HK-2 (cell line): ENCODE measurements at regions not wholly inside any gene's neighbourhood (a gene's known extent, or its start where the extent isn't known, plus 50 kb on each side); places are given as distances from the start of the nearest gene placed in this dataset.
A peak's percentile ranks its signal among the peaks of the same experiment; 100 is the strongest.

Experiments used
- DNase-seq: peaks from one replicate; pipeline ENCODE4 v3.0.0-alpha.2; 2018; ENCODE audit not compliant: unreplicated experiment

DNA sequence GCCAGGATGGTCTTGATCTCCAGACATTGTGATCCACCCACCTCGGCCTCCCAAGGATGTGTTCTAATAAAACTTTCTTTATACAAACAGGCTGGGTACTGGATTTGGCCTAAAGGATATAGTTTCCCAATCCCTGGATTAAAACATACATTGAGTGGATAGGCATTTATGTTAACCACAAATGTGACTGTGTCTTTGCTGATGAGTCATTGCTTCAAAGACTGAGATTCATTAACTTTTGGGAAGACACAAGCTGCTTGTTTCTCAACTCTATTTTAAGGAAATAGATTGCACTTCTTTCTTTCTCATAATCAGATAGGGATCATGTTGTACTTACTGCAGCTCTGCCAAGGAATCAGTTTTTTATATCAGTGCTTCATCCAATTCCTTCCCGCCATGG, 131.3 kb upstream of the AGA start:
- DNase-seq, result no peak

DNA sequence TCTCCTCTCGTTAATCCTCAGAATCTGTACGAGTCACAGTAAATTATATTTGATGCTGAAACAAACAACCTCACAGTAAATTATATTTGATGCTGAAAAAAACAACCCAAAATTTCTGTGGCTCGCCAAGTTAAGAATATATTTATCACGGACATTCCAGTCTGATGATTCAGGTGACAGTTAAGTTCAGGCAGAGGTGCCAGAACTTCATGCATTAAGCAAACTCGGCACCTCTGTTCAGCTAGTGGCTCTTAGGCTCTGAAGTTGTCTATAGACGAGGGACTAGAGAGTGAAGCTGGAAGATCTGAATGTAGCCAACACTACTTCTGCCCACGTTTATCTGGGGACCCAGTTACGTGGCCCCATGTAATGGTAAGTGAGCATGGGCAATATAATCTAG, 132.2 kb upstream of the AGA start:
- DNase-seq, result peak; percentile 11

DNA sequence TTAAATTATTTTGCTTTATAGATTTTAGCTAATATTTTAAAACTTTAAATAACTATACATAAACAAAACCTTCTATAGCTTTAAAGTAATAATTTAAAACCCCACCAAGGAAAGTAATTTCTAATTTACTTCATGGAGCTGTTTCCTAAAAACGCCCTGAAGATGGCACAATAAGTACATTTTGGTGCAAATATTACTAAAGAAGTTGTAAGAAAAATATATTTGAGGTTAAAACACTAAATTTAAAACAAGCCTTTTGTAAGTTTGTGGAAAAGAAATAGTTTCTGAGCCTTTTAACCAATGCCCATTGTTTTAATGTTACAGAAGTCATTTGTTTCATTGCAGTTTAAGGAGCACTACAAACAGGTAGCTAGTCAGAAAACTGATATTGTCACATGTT, 137.4 kb upstream of the AGA start:
- DNase-seq, result no peak

DNA sequence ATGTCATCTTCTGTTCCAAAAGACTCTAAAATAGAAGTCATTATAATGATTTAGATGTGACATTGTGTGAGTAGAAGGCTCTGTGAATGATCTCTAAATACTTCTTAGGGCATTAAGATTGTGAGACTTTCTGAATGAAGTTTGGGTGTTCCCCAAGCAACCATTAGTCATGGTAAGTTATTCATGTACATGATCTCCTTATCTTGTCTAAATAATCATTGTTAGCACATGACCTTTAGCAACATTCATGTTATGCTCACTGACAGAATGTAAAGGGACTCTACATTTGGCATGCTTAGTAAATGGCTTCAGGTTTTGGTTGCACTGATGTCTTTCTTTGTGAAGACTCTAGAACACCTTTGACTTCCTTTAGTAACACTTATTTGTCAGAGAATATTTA, 140.8 kb upstream of the AGA start:
- DNase-seq, result no peak

DNA sequence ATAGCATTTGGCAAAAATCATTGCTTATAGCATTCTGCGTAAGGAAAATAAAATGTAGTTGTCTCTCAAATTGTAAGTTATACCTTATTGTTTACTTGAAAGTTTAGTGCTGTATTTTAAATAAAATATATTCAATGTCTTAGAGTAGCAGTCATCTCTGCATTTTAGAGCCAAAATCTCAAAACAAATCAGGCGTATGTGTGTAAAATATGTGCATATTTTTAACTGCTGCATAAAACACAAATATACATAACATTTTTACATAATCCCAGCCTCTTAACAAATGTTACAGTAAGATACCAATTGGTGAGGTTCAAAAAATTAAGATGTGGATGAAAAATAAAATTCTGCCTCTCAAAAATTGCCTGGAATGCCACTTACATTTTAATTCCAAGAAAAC, 145.8 kb upstream of the AGA start:
- DNase-seq, result no peak

DNA sequence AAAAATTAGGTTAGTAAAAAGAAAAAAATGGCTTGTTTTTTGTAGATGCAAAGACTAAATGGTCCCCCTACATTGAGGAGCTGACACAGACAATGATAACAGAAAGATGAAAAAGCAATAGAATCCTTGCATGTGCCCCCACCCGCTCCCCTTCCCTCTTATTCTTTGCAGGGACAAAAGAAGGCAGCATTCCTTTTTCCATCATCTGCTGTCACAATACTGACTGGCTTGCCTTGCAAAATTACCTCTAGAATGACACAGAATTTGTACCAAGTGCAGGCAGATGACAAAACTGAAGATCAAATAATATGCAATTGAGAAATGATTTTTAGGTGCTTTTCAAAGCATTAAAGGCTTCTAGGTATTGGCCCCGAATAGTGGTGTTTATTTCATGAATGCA, 153.1 kb upstream of the AGA start:
- no peak for DNase-seq

DNA sequence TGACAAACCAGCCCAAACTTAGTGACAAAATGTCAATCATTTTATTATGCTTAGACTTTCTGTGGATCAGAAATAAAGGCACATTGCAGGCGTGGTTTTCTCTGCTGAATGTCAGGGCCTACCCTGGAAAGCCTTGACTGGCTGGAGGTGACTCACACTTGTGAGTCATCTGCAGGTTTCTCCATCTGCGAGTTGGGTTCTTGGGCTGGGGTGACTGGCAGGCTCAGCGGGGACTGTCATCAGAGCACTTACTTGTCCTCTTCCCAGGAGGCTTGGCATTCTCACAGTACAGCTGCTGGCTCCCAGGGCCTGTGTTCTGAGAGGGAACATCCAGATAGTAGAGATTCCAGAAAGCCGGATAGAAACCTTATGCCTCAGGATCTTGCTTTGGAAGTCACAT, 153.8 kb upstream of the AGA start:
- DNase-seq, result peak; percentile 66

DNA sequence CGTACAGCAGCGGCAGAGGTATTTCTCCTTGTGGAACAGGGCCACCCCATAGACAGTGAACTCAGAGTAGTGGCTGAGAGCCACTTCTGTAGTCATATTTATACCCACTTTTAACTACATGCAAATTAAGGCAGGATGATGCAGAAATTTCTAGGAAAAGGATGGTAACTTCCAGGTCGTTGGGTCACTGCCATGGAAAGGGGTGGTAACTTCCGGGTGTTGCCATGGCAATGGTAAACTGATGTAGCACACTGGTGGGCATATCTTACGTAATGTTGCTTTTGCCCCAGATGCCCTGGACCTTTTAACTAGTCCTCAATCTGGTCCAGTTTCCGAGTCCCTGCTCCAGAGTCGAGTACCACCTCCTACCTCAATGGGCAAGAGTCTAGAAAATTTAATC, 154.8 kb upstream of the AGA start:
- DNase-seq, result no peak

DNA sequence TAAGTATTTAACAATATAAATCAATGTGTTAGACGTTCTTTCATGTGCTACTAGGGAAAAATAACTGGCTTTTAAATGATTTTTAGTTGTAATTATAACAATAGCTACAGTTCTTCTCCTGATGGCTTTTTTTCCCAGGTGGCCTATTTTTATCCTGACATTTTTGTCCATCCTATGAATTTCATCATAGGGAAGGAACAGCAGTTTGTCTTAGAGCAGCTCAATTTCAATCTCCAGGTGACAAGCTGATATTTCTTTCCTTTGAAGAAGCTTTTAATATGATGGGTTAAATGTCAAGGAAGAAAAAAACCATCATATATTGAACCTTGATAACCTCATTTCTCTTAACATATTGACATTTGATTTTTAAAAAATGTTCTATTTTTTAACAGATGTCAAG, 163.0 kb upstream of the AGA start:
- DNase-seq, result no peak

DNA sequence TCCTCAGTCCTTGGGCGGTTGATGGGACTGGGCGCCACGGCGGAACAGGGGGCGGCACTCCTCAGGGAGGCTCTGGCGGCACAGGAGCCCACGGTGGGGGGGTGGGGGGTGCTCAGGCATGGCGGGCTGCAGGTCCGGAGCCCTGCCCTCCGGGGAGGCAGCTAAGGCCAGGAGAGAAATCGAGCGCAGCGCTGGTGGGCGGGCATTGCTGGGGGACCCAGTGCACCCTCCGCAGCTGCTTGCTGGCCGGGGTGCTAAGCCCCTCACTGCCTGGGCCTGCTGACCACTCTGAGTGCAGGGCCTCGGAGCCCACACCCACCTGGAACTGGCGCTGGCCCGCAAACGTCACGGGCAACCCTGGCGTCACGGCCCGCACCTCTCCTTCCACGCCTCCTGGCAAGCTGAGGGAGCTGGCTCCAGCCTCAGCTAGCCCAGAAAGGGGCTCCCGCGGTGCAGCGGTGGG, 164.9 kb upstream of the AGA start:
- DNase-seq, result no peak

DNA sequence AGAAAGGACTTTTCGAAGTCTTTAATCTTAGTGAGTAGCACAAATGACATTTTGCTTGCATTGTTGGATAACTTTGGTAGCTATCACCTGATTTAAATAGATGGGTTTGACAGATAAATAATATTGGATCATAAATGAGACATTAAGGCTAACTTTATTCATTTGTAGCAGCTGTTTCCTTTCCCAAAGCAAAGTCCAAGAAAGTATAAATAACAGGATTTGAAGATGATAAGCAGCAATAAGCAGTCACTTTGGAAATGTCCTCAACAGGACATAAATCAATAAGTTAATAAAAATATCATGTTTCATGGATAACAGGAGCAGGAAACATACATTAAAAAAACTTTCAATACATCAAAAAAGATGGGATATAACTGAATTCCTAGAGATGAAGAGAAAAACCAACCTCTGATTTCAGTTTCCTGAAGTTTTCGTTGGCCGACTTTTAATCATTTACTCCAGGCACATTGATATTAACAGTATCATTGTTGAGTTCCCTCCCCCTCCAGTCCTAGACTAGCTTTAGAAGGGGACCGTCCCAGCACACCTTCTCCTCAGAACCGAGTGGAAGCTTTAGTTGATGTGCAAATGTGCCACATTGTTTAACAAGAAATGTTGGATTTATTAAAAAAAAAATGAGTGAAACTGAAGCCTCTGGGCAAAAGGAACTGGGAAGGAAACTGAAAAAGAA, 169.9 kb upstream of the AGA start:
- DNase-seq, result no peak

DNA sequence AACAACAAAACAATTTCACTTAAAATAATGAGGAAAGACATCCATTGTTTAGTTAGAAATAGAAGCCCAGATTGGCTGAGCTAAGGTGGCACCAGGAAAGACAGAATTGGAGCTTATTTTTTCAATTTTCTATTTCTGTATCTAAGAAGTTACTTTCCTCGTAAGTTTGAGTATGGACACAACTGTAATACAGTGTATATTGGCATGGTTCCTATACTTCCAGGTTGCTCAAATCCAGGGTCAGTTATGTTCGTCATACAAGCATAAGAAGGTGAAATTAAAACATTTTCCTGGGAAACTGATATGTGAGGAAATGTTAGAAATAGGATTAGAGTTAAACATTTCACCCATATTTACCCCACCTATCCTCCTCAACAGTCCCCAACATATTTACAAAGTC, 170.4 kb upstream of the AGA start:
- DNase-seq, result no peak

DNA sequence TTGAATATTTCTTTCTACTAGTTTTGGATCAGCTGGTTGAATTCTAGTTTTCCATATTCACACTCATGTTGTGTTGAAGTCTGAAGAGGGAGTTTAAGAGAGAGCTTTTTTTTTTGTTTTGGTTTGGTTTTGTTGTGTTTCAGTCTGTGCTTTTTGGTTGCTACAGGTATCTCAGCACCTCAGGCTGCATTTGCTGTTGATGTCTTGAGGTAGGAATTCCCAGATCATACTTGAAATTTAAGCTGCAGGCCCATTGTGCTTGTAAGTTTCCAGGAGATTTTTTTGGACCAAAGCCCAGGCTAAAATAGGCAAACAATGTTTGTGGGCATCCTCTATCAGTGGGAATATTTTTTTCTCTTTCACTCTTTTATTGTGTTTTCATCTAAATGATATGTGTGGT, 190.2 kb upstream of the AGA start:
- DNase-seq, result no peak

DNA sequence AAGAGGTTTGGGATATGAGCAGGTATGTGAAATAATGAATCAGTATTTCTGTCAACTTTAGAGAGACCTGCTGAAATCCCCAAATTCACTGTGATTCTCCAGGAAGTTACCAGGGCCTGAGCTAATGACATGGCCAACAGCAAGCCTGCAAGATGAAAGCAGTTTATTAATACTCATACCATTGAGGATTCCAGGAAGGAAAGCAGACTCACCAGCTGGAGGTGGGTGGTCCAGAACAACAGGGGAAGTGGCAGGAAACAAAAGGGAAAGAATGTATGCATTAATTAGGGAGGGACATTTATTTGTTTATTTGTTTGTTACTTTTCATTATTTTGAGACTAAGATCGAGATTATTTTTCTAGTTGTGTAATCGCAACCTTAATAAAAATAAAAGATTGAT, 196.6 kb upstream of the AGA start:
- no peak for DNase-seq

DNA sequence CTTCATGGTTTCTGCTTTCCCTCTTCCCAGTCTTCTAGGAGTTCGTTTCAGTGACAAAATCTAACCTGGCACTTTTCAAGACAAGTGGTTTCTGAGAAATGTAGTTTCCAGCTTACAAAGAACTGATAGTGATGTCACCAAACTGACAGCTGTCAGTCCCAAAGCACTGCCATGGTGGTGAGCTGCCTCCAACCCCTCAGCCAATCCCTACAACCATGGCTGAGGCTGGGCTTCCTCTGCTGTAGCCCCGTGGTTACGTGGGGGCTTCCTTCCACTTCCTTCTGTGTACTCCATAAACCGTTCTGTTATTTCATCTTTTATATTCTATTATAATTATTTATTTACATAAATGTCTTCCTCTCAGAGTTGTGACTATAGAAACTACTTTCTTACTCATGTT, 198.6 kb upstream of the AGA start:
- DNase-seq, result no peak

DNA sequence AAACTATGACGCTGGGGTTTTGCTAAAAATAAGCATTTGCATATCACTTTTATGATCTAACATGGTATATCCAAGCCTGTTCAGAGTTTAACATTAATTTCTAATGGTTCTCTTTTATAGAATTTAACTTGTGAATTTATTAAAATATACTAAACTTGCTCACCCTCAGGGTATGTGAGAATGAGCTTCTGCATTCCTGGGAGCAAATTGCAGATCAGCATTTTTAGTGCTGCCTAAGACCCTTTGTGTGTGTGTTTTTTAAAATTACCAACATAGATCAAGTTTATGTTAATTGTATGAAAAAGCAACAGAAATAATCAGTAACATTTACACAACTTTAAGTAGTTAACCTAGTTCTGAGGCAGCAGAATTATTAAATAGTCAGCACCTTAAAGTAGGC, 218.0 kb upstream of the AGA start:
- DNase-seq, result no peak

DNA sequence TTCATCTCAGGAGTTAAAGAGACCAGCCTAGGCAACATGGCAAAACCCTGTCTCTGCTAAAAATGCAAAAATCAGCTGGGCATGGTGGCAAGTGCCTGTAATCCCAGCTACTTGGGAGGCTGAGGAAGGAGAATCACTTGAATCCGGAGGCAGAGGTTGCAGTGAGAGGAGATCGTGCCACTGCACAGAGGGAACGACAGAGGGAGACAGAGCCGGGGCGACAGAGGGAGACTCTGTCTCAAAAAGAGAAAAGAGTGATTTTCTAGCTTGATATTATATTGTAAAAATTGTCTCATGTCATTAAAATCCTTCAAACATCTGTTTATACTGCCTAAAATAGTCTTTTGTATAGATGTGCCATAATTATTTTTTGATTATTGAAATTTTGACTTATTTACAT, 225.4 kb upstream of the AGA start:
- peak; percentile 10 for DNase-seq

DNA sequence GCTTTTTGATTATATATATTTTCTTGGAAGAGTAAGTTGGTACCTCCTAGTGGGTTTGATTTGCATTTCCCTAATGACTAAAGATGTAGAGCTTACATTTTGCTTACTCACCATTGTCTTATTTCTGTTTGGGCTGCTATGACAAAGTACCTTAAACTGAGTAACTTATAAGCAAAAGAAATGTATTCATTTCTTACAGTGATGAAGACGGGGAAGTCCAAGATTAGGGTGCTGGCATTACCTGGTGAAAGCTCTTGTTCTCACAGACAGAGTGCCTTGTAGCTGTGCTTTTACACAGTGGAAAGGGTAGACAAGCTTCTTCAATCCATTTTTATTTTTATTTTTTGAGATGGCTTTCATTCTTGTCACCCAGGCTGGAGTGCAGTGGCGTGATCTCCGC, 229.2 kb upstream of the AGA start:
- DNase-seq, result no peak

DNA sequence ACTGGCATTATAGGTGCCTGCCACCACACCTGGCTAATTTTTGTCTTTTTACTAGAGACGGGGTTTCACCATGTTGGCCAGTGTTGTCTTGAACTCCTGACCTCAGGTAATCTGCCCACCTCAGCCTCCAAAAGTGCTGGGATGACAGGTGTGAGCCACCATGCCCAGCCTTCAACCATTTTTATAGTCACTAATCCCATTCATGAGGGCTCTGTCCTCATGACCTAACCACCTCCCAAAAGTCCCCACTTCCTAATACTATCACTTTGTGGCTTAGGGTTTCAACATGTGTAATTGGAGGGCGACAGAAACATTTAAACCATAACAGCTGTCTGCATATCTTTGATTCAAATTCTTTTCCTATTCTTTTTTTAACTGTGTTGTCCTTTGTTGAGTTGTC, 229.6 kb upstream of the AGA start:
- DNase-seq, result no peak

DNA sequence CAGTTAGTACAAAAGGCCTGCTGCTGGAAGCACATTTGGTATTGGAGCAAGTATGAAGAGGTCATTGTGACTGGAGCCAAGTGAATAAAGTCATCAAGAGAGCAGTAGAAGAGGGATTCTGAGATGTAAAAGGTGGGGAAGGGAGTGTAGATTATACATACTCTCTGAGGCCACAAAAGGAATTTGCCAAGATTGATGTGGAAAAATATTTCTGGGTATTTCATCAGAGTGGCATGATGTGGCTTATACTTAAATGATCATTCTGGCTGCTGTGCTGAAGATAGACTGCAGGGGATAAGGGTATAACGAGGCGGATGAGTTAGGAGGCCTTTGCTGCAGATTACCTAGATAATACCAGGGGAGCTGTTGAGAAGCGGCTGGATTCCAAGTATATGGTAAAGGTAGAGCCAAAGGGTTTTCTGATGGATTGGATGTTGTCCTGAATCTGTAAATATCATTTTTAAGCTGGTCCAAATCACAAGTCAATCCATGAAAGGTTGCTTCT, 231.8 kb upstream of the AGA start:
- no peak for DNase-seq

DNA sequence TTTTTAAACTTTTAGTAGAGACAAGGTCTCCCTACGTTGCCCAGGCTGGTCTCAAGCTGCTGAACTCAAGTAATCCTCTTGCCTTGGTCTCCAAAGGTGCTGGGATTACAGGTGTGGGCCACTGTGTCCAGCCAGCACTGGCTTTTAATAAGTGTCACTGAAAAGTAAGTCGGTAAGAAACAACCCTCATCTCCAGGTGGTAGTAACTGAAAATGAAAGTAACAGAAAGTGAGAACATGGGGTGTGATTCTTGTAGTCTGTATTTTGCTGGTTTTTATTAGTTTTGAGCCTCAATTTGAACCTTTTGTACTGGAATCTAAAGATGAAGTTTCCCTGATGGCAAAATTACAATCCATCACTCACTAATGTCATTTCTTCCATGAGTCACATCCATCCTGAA, 238.1 kb upstream of the AGA start:
- no peak for DNase-seq

DNA sequence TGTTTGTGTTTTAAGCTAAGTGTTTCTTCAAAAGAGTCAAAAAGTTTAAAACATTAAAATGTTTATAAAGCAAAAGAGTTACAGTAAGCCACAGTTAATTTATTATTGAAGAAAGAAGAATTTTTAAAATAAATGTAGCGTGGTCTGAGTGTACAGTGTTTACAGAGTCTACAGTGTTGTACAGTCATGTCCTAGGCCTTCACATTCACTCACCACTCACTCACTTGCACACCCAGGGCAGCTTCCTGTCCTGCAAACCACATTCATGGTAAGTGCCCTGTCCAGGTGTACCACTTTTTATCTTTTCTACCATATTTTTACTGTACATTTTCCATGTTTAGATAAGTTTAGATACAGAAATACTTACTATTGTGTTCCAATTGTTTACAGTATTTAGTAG, 239.7 kb upstream of the AGA start:
- no peak for DNase-seq

DNA sequence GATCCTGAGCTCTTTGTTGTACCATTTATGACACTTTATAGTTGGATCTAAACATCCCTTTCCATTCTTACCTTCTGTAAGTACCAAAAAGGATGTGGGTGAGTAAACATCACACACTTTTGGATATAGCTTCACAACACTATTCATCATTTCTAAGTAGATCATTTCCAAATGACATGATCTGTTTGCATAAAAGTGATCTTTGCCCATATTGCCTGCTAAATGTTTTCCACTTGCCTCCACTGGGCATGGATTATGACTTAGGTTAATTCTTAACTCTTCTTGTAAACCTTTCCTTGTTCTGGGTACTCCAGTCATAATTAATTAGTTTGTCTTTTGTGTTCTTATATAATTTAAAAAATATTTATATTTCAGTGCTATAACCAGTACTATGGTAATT, 244.9 kb upstream of the AGA start:
- no peak for DNase-seq

DNA sequence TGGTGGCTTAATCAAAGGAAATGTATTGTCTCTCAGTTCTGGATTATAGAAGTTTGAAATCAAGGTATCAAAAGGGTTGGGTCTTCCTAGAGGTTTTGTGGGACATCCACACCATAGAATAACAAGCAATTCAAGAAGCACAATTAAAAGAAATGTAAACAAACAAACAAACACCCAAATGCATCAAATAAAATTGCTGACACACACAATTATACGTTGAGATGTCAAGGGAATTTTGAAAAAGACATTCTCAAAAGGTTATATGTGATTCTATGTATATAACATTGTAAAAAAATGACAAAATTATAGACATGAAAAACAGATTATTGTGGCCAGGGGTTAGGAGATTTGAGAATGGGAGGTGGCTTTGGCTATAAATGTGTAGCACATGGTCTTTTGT, 250.7 kb upstream of the AGA start:
- DNase-seq, result no peak
